IMR-90 (cell line): ENCODE measurements at regions not wholly inside any gene's neighbourhood (a gene's known extent, or its start where the extent isn't known, plus 50 kb on each side); places are given as distances from the start of the nearest gene placed in this dataset.

ENCODE experiments used
- ATAC-seq: fragments of 200-7000 bp; cut with Tn5 transposase; 2 replicates; pipeline ENCODE4 v1.9.1; 2020; ENCODE audit warnings: low read depth, mild to moderate bottlenecking, moderate library complexity
- BruUV-seq: library from RNA; stranded (reverse); fragments of 400-500 nt; replicated peaks from 2 replicates; lab custom pipeline; 2021; lab: Mats Ljungman, UMichigan
- CTCF ChIA-PET: fragments of 300-600 bp; formaldehyde crosslinking; extraction: SDS; loops from one replicate; lab custom pipeline; 2021; ENCODE audit warnings: antibody characterized with exemption; lab: Yijun Ruan, JAX
- POLR2A ChIA-PET: fragments of 300-600 bp; sonication (Branson Sonifier 250); formaldehyde crosslinking; loops from one replicate; lab custom pipeline; 2022; ENCODE audit warnings: antibody characterized with exemption; ENCODE audit not compliant: unreplicated experiment; lab: Charles Lee
- DNase-seq: peaks from one replicate; pipeline ENCODE4 v3.0.0; 2013
- H2AFZ ChIP-seq: replicated peaks from 2 replicates; pipeline ENCODE3; 2013; ENCODE audit warnings: low read length, mild to moderate bottlenecking; ENCODE audit not compliant: poor library complexity
- H2AK5ac ChIP-seq: 2 replicates; pipeline ENCODE4 v1.6.1; 2013; ENCODE audit warnings: low read depth, low read length, inconsistent platforms
- H2AK9ac ChIP-seq: replicated peaks from 2 replicates; pipeline ENCODE3; 2013; ENCODE audit warnings: mild to moderate bottlenecking, low read depth, low read length, moderate library complexity; ENCODE audit not compliant: poor library complexity
- H2BK120ac ChIP-seq: 2 replicates; pipeline ENCODE4 v1.6.1; 2013; ENCODE audit warnings: low read depth, low read length, inconsistent platforms
- H2BK15ac ChIP-seq: 3 replicates; pipeline ENCODE4 v1.6.1; 2013; ENCODE audit warnings: low read depth, low read length, inconsistent platforms
- H2BK20ac ChIP-seq: 2 replicates; pipeline ENCODE4 v1.6.1; 2013; ENCODE audit warnings: low read depth, mild to moderate bottlenecking, inconsistent platforms, low read length, moderate library complexity
- H2BK5ac ChIP-seq: 2 replicates; pipeline ENCODE4 v1.6.1; 2013; ENCODE audit warnings: mild to moderate bottlenecking, low read depth, low read length, inconsistent platforms; ENCODE audit not compliant: poor library complexity, severe bottlenecking
- H3K14ac ChIP-seq: replicated peaks from 2 replicates; pipeline ENCODE4 v1.6.1; 2013; ENCODE audit warnings: low read depth, low read length, inconsistent platforms
- H3K18ac ChIP-seq: 2 replicates; pipeline ENCODE4 v1.6.1; 2013; ENCODE audit warnings: low read depth, low read length, control low read depth
- H3K23ac ChIP-seq: 2 replicates; pipeline ENCODE4 v1.6.1; 2013; ENCODE audit warnings: low read depth, low read length, inconsistent platforms
- H3K27ac ChIP-seq: 2 replicates; pipeline ENCODE4 v1.5.1; 2013; ENCODE audit warnings: mild to moderate bottlenecking, control low read depth, low read length; ENCODE audit not compliant: insufficient read depth
- H3K27me3 ChIP-seq: 2 replicates; pipeline ENCODE4 v1.6.1; 2013; ENCODE audit warnings: low read length; ENCODE audit not compliant: control insufficient read depth, insufficient read depth
- H3K36me3 ChIP-seq: 2 replicates; pipeline ENCODE4 v1.6.1; 2013; ENCODE audit warnings: low read length, mixed read lengths; ENCODE audit not compliant: control insufficient read depth, insufficient read depth
- H3K4ac ChIP-seq: 2 replicates; pipeline ENCODE4 v1.6.1; 2013; ENCODE audit warnings: low read depth, low read length, inconsistent platforms
- H3K4me1 ChIP-seq: 2 replicates; pipeline ENCODE4 v1.6.1; 2013; ENCODE audit warnings: low read length, mixed read lengths; ENCODE audit not compliant: control insufficient read depth, insufficient read depth
- H3K4me2 ChIP-seq: 2 replicates; pipeline ENCODE4 v1.6.1; 2013; ENCODE audit warnings: low read depth, mild to moderate bottlenecking, control low read depth, low read length, moderate library complexity
- H3K4me3 ChIP-seq: 2 replicates; pipeline ENCODE4 v1.5.1; 2013; ENCODE audit warnings: low read depth, mild to moderate bottlenecking, control low read depth, low read length, moderate library complexity; ENCODE audit not compliant: insufficient read depth
- H3K56ac ChIP-seq: 2 replicates; pipeline ENCODE4 v1.6.1; 2013; ENCODE audit warnings: low read length, inconsistent platforms; ENCODE audit not compliant: insufficient read depth; ENCODE audit errors: extremely low read depth
- H3K79me1 ChIP-seq, 2 experiments: 2 replicates each; pipeline ENCODE4 v1.6.1; 2013; ENCODE audit warnings: low read length in 2 of 2, inconsistent platforms in 1 of 2, low read depth in 1 of 2
- H3K9ac ChIP-seq: 2 replicates; pipeline ENCODE4 v1.6.1; 2013; ENCODE audit warnings: low read depth, low read length, control low read depth
- H3K9me1 ChIP-seq: 2 replicates; pipeline ENCODE4 v1.6.1; 2013; ENCODE audit warnings: low read length, inconsistent platforms; ENCODE audit not compliant: insufficient read depth
- H3K9me3 ChIP-seq: 2 replicates; pipeline ENCODE4 v1.6.1; 2013; ENCODE audit warnings: low read length; ENCODE audit not compliant: control insufficient read depth, insufficient read depth
- H4K20me1 ChIP-seq: 2 replicates; pipeline ENCODE4 v1.6.1; 2013; ENCODE audit warnings: low read length, inconsistent platforms; ENCODE audit not compliant: insufficient read depth
- H4K5ac ChIP-seq: 2 replicates; pipeline ENCODE4 v1.6.1; 2013; ENCODE audit warnings: mild to moderate bottlenecking, low read depth, low read length, control low read depth
- H4K8ac ChIP-seq, 2 experiments: 2 replicates each; pipeline ENCODE4 v1.6.1; 2013; ENCODE audit warnings: low read depth in 2 of 2, low read length in 2 of 2, control low read depth in 1 of 2, inconsistent platforms in 1 of 2
- H4K91ac ChIP-seq: 2 replicates; pipeline ENCODE4 v1.6.1; 2013; ENCODE audit warnings: low read depth, low read length, inconsistent platforms; ENCODE audit not compliant: insufficient read depth
- BHLHE40 ChIP-seq: fragments of 150-350 bp; IDR thresholded peaks from 2 replicates; pipeline ENCODE4 v1.6.1; 2016; ENCODE audit warnings: mild to moderate bottlenecking, low read depth, low read length
- CEBPB ChIP-seq: IDR thresholded peaks from 2 replicates; pipeline ENCODE4 v1.6.1; 2012; ENCODE audit warnings: low read depth, low read length, improper control_type of control experiment
- CHD1 ChIP-seq: IDR thresholded peaks from 2 replicates; pipeline ENCODE4 v1.6.1; 2012; ENCODE audit warnings: low read depth, low read length, improper control_type of control experiment
- CTCF ChIP-seq: conservative IDR thresholded peaks from 2 replicates; pipeline ENCODE4 v1.5.1; 2012; ENCODE audit warnings: mild to moderate bottlenecking, low read depth, low read length, improper control_type of control experiment
- ELK1 ChIP-seq: fragments of 150-350 bp; IDR thresholded peaks from 2 replicates; pipeline ENCODE4 v1.6.1; 2016; ENCODE audit warnings: low read depth, mild to moderate bottlenecking, low read length, moderate library complexity, borderline replicate concordance
- FOS ChIP-seq: fragments of 150-350 bp; IDR thresholded peaks from 2 replicates; pipeline ENCODE4 v1.6.1; 2016; ENCODE audit warnings: low read depth, low read length
- MAFK ChIP-seq: IDR thresholded peaks from 2 replicates; pipeline ENCODE4 v1.6.1; 2012; ENCODE audit warnings: low read depth, low read length, improper control_type of control experiment
- MAZ ChIP-seq: IDR thresholded peaks from 2 replicates; pipeline ENCODE4 v1.6.1; 2012; ENCODE audit warnings: low read depth, mild to moderate bottlenecking, low read length, improper control_type of control experiment, moderate library complexity, borderline replicate concordance
- MXI1 ChIP-seq: IDR thresholded peaks from 2 replicates; pipeline ENCODE4 v1.6.1; 2012; ENCODE audit warnings: low read depth, mild to moderate bottlenecking, low read length, moderate library complexity, borderline replicate concordance
- NFE2L2 ChIP-seq: fragments of 150-350 bp; IDR thresholded peaks from 2 replicates; pipeline ENCODE4 v1.6.1; 2016; ENCODE audit warnings: low read depth, mild to moderate bottlenecking, low read length
- POLR2A ChIP-seq: IDR thresholded peaks from 2 replicates; pipeline ENCODE4 v1.6.1; 2012; ENCODE audit warnings: mild to moderate bottlenecking, low read depth, low read length
- RAD21 ChIP-seq: IDR thresholded peaks from 2 replicates; pipeline ENCODE4 v1.6.1; 2012; ENCODE audit warnings: low read length, improper control_type of control experiment
- RCOR1 ChIP-seq: IDR thresholded peaks from 2 replicates; pipeline ENCODE4 v1.6.1; 2012; ENCODE audit warnings: mild to moderate bottlenecking, low read length, improper control_type of control experiment; ENCODE audit not compliant: insufficient replicate concordance
- RFX5 ChIP-seq: IDR thresholded peaks from 2 replicates; pipeline ENCODE4 v1.8.0; 2012; ENCODE audit warnings: low read depth, mild to moderate bottlenecking, low read length, moderate library complexity
- SMC3 ChIP-seq: fragments of 150-350 bp; IDR thresholded peaks from 2 replicates; pipeline ENCODE4 v1.6.1; 2016; ENCODE audit warnings: low read depth, mild to moderate bottlenecking, antibody characterized with exemption, low read length, moderate library complexity
- USF2 ChIP-seq: fragments of 150-350 bp; IDR thresholded peaks from 2 replicates; pipeline ENCODE4 v1.6.1; 2017; ENCODE audit warnings: mild to moderate bottlenecking, antibody characterized with exemption, low read length, low read depth
- dilution Hi-C: fragments of 300-500 bp; cut with HindIII; formaldehyde crosslinking; loops from one replicate; pipeline ENCODE4 v1.14.3; 2018; ENCODE audit warnings: low sequenced_read_pairs; ENCODE audit not compliant: unreplicated experiment
- in situ Hi-C: fragments of 300-500 bp; cut with MboI; formaldehyde crosslinking; loops from 3 replicates; pipeline ENCODE4 v1.14.3; 2019; ENCODE audit warnings: low sequenced_read_pairs, inconsistent platforms, mixed read lengths
- intact Hi-C: fragments of 100-400 bp; cut with micrococcal nuclease; formaldehyde crosslinking; loops from 2 replicates; pipeline ENCODE4 v1.10.0; 2022

- Histone ChIP-seq H3K27ac (no peak overlapping the region), H3K4ac (no peak overlapping the region), H2BK120ac (no peak overlapping the region), H3K27me3 (no peaks in the 10 kb centered on the region), H2BK5ac (no peak overlapping the region), H3K9me1 (no peaks in the 10 kb centered on the region), H4K91ac (no peak overlapping the region), H3K4me3 (no peak overlapping the region), H2AK5ac (no peak overlapping the region), H2BK15ac (no peak overlapping the region), H4K8ac (no peak overlapping the region), H3K4me1 (no peaks in the 10 kb centered on the region), H3K79me1 (no peaks in the 10 kb centered on the region), H3K36me3 (no peaks in the 10 kb centered on the region), H3K9me3 (no peaks in the 10 kb centered on the region), H2BK20ac (no peak overlapping the region), H4K20me1 (no peaks in the 10 kb centered on the region), H4K5ac (no peak overlapping the region), H3K18ac (no peak overlapping the region), H3K23ac (no peak overlapping the region), H3K9ac (no peak overlapping the region), H3K56ac (no peak overlapping the region), H2AK9ac (no peak overlapping the region), H3K14ac (no peak overlapping the region), H3K4me2 (no peak overlapping the region), H2AFZ (no peak overlapping the region)
- intact Hi-C loops = loop anchor here (10.0 kb wide), 1 partner anchor 660 kb away; no protein-coding TSS in a partner anchor
- in situ Hi-C loops = no loop called here
- no TSS peak for BruUV-seq
- dilution Hi-C loops = no loop called here
- ATAC-seq = no peak
- DNase-seq = no peak
- ChIA-PET CTCF (no interaction called here), POLR2A (no interaction called here)
- TF ChIP-seq NFE2L2 (no peak), FOS (no peak), BHLHE40 (no peak), MAZ (no peak), MAFK (no peak), MXI1 (no peak), POLR2A (no peak), CTCF (no peak), RCOR1 (no peak), USF2 (no peak), SMC3 (no peak), ELK1 (no peak), CEBPB (no peak), RAD21 (no peak), CHD1 (no peak), RFX5 (no peak)
Observed at GRCh38 chr3:117434661-117435412, 725.3 kb downstream of the TUSC7 start.
